Fibroblast of lung (primary cell): ENCODE measurements at regions not wholly inside any gene's neighbourhood (a gene's known extent, or its start where the extent isn't known, plus 50 kb on each side); places are given as distances from the start of the nearest gene placed in this dataset.

Experiments
- CTCF ChIP-seq, 2 donors: IDR thresholded peaks in 1 of 2; conservative IDR thresholded peaks in 1 of 2; 1 replicate in 1 of 2; 2 replicates in 1 of 2; pipeline ENCODE4 v1.5.1; 2011 to 2012; ENCODE audit warnings: low read length in 2 of 2, control low read depth in 1 of 2, inconsistent platforms in 1 of 2, low read depth in 1 of 2, mild to moderate bottlenecking in 1 of 2
- EZH2 ChIP-seq: IDR thresholded peaks from 2 replicates; pipeline ENCODE4 v1.5.1; 2012; ENCODE audit warnings: low read length, control low read depth, mild to moderate bottlenecking; ENCODE audit errors: missing control alignments

DNA sequence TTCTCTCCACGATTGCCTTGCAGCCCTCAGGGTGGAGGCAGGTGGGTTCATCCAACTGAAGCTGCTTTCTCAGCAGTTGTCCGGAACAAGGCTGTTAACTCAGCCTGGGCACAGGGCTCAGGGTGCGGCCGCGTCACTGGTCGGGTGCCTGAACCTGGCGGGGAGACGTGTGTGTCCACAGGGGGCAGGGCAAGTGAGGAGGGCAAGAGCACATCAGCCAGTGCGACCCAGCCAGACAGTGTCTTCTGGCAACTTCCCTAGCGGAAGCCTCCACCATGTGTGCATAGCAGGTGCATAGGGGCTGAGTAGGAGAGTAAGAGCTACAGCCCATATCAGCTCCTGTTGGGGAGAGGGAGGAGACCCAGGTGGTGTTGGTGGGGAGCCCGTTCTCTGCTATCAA, 150.4 kb upstream of the THRB start:
- TF ChIP-seq CTCF (conservative IDR thresholded peaks at IDR 0.05 in 1 of 2, IDR thresholded peaks at IDR 0.05 in 1 of 2; ENCODE audit: low read depth in 1 of 2, low read length in 2 of 2) (no peak), EZH2 (no peak)
